Posterior vena cava (tissue), 2 donors: ENCODE measurements at regions not wholly inside any gene's neighbourhood (a gene's known extent, or its start where the extent isn't known, plus 50 kb on each side); places are given as distances from the start of the nearest gene placed in this dataset.

Source experiments
- DNase-seq: peaks from one replicate; pipeline ENCODE4 v3.0.0-alpha.2; 2020; ENCODE audit warnings: low spot score
- intact Hi-C, 2 donors: fragments of 100-400 bp; cut with DNase I; formaldehyde crosslinking; loops; one replicate each; pipeline versions ENCODE4 v1.14.1 to v1.14.2; 2022 to 2023
- donor health status: DM: yes; HTN: yes; CAD: no.
- donor health status: DM: yes; HTN: yes; CAD: no.

- no peak for DNase-seq
- intact Hi-C loops: no loop called here
Observed at GRCh38 chr3:36309092-36309491, 71.2 kb upstream of the STAC start.

DNA sequence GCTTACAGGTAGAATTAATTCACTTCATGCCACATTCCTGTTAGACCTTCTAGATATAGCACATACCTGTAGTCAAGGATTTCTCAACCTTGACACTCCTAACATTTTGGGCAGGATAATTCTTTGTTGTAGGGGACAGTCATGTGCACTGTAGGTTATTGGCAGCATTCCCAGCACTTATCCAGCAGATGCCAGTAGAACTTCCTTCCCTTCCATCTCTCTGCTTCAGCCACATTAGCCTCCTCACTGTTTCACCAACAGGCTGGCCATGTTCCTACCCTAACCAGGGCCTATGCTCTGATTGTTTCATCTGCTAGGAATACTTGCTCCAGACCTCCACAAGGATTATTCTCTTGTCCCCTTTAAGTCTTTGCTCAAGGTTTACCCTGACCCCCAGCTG, 68.0 kb upstream of the STAC start:
- no peak for DNase-seq

DNA sequence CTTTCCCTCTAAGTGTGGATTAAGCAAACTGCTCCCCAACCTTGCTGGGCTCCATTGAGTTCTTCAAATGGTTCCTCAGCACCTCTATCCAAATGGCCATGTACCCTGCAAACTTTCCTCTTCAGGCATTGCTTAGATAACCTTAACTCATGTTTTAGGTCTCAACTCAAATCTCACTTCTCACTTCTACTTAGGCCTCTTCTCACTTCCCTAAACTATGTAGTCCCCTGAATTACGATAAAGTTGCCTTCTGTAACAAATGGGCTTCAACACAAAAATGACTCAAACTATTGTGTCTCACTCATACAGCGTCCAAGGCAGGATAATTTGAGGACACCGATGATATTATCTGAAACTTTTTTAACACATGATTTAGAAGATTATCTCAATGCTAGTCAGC, 62.4 kb upstream of the STAC start:
- intact Hi-C loops: no loop called here
- DNase-seq: no peak

More for the DNA sequence above, 68.0 kb upstream of the STAC start:
- intact Hi-C loops: no loop called here

GRCh38 chr3:36318621-36319200, 61.6 kb upstream of the STAC start:
- DNase-seq: no peak
- intact Hi-C loops: no loop called here

DNA sequence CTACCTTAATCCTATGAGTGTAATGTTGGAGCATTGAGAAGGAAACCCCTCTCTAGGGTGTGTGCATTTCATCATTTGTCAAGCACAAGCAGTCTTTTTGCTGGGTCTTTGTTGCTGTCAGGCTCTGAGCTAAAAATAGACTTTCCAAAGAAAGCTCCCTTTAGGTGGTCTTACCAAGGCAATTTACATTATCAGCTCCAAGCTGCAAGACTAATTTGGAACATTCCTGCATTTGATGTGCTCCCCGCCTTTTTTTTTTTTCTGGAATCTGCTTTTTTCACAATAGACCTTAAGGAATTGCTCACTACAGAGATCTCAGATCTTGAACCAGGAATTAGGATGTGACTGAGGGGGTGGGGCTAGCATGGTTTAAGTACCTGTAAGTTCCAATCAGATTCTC, 60.6 kb upstream of the STAC start:
- no peak for DNase-seq

More for the DNA sequence above, 60.6 kb upstream of the STAC start:
- intact Hi-C loops: no loop called here
